ENCODE measurements at regions not wholly inside any gene's neighbourhood (a gene's known extent, or its start where the extent isn't known, plus 50 kb on each side); places are given as distances from the start of the nearest gene placed in this dataset.
"Not testable (repeated sequence)": the region's sequence is repeated elsewhere in the genome, so short reads cannot be mapped to it uniquely, and the experiment has no call there.

- no peak for DNase-seq (ENCODE audit: low read depth in 2 of 2)
Observed at GRCh38 chr1:204780630-204781029, 90.0 kb upstream of the NFASC start.

GRCh38 chr1:204782118-204782700, 88.5 kb upstream of the NFASC start:
- no peak for DNase-seq (ENCODE audit: low read depth in 2 of 2)

- not testable (repeated sequence) for DNase-seq (ENCODE audit: low read depth in 2 of 2)
Observed at GRCh38 chr1:204785023-204785422, 85.6 kb upstream of the NFASC start.

GRCh38 chr1:204788470-204788869, 82.2 kb upstream of the NFASC start:
- no peak for DNase-seq (ENCODE audit: low read depth in 2 of 2)

- peak; percentile 59 to 88 for DNase-seq (ENCODE audit: low read depth in 2 of 2)
Observed at GRCh38 chr1:204791453-204792353, 79.0 kb upstream of the NFASC start.

- no peak for DNase-seq (ENCODE audit: low read depth in 2 of 2)
Observed at GRCh38 chr1:204792354-204792692, 78.3 kb upstream of the NFASC start.

GRCh38 chr1:204793259-204793914, 77.3 kb upstream of the NFASC start:
- DNase-seq (ENCODE audit: low read depth in 2 of 2) = no peak

- not testable (repeated sequence) for DNase-seq (ENCODE audit: low read depth in 2 of 2)
Observed at GRCh38 chr1:204796886-204797285, 73.8 kb upstream of the NFASC start.

GRCh38 chr1:204797401-204797800, 73.3 kb upstream of the NFASC start:
- no peak for DNase-seq (ENCODE audit: low read depth in 2 of 2)

GRCh38 chr1:204799630-204800029, 71.0 kb upstream of the NFASC start:
- no peak for DNase-seq (ENCODE audit: low read depth in 2 of 2)

- no peak for DNase-seq (ENCODE audit: low read depth in 2 of 2)
Observed at GRCh38 chr1:204801211-204801610, 69.5 kb upstream of the NFASC start.

- no peak for DNase-seq (ENCODE audit: low read depth in 2 of 2)
Observed at GRCh38 chr1:204802401-204803175, 68.1 kb upstream of the NFASC start.

GRCh38 chr1:204803607-204804006, 67.1 kb upstream of the NFASC start:
- no peak for DNase-seq (ENCODE audit: low read depth in 2 of 2)

- peak; percentile 71 to 84 for DNase-seq (ENCODE audit: low read depth in 2 of 2)
Observed at GRCh38 chr1:204806943-204807687, 63.5 kb upstream of the NFASC start.

- DNase-seq (ENCODE audit: low read depth in 2 of 2) = no peak
Observed at GRCh38 chr1:204809488-204809887, 61.2 kb upstream of the NFASC start.

- no peak for DNase-seq (ENCODE audit: low read depth in 2 of 2)
Observed at GRCh38 chr1:204812842-204813241, 57.8 kb upstream of the NFASC start.

GRCh38 chr1:204813522-204813921, 57.1 kb upstream of the NFASC start:
- DNase-seq (ENCODE audit: low read depth in 2 of 2) = no peak

GRCh38 chr1:204814166-204814884, 56.3 kb upstream of the NFASC start:
- DNase-seq (ENCODE audit: low read depth in 2 of 2) = no peak

- no peak for DNase-seq (ENCODE audit: low read depth in 2 of 2)
Observed at GRCh38 chr1:204817341-204817740, 53.3 kb upstream of the NFASC start.

GRCh38 chr1:204818998-204819397, 51.7 kb upstream of the NFASC start:
- DNase-seq (ENCODE audit: low read depth in 2 of 2) = no peak

GRCh38 chr1:204819495-204819894, 51.2 kb upstream of the NFASC start:
- DNase-seq (ENCODE audit: low read depth in 2 of 2) = no peak
